ENCODE measurements at regions not wholly inside any gene's neighbourhood (a gene's known extent, or its start where the extent isn't known, plus 50 kb on each side); places are given as distances from the start of the nearest gene placed in this dataset.

- TF ChIP-seq CTCF (IDR thresholded peaks at IDR 0.05) (no peak), POLR2AphosphoS5 (IDR thresholded peaks at IDR 0.05) (no peak)
Measured at GRCh38 chr7:46383605-46384004, 462.5 kb upstream of the IGFBP3 start.
